ENCODE measurements at regions not wholly inside any gene's neighbourhood (a gene's known extent, or its start where the extent isn't known, plus 50 kb on each side); places are given as distances from the start of the nearest gene placed in this dataset.
"Not testable (repeated sequence)": the region's sequence is repeated elsewhere in the genome, so short reads cannot be mapped to it uniquely, and the experiment has no call there.

GRCh38 chr17:56694825-56695224 lies 101.3 kb downstream of the NOG start:
- DNase-seq, result no peak

- no peak for DNase-seq
Measured at GRCh38 chr17:56697190-56697589, 103.7 kb downstream of the NOG start.

GRCh38 chr17:56699186-56699894 lies 105.8 kb downstream of the NOG start:
- no peak for DNase-seq

- DNase-seq, result no peak
Measured at GRCh38 chr17:56700919-56701420, 107.5 kb downstream of the NOG start.

- DNase-seq, result no peak
Measured at GRCh38 chr17:56707312-56708219, 114.1 kb downstream of the NOG start.

- no peak for DNase-seq
Measured at GRCh38 chr17:56708220-56708558, 114.7 kb downstream of the NOG start.

- no peak for DNase-seq
Measured at GRCh38 chr17:56708670-56709410, 115.3 kb downstream of the NOG start.

- no peak for DNase-seq
Measured at GRCh38 chr17:56710986-56711385, 117.5 kb downstream of the NOG start.

- peak; percentile 85 for DNase-seq
Measured at GRCh38 chr17:56715613-56716357, 117.9 kb downstream of the C17orf67 start.

GRCh38 chr17:56717471-56717870 lies 116.2 kb downstream of the C17orf67 start:
- no peak for DNase-seq

- no peak for DNase-seq
Measured at GRCh38 chr17:56718515-56718914, 115.2 kb downstream of the C17orf67 start.

GRCh38 chr17:56723421-56723820 lies 110.3 kb downstream of the C17orf67 start:
- DNase-seq, result no peak

GRCh38 chr17:56724664-56725063 lies 109.1 kb downstream of the C17orf67 start:
- DNase-seq, result no peak

- no peak for DNase-seq
Measured at GRCh38 chr17:56725144-56725543, 108.6 kb downstream of the C17orf67 start.

GRCh38 chr17:56727876-56728617 lies 105.7 kb downstream of the C17orf67 start:
- no peak for DNase-seq

- DNase-seq, result not testable (repeated sequence)
Measured at GRCh38 chr17:56731096-56731495, 102.6 kb downstream of the C17orf67 start.

- DNase-seq, result no peak
Measured at GRCh38 chr17:56733833-56734232, 99.9 kb downstream of the C17orf67 start.

- DNase-seq, result no peak
Measured at GRCh38 chr17:56735842-56736241, 97.9 kb downstream of the C17orf67 start.

GRCh38 chr17:56737421-56738161 lies 96.1 kb downstream of the C17orf67 start:
- DNase-seq, result no peak

- DNase-seq, result no peak
Measured at GRCh38 chr17:56739376-56739775, 94.3 kb downstream of the C17orf67 start.

GRCh38 chr17:56739776-56740175 lies 93.9 kb downstream of the C17orf67 start:
- DNase-seq, result no peak

Data from activated CD8-positive, alpha-beta memory T cell treated with anti-CD3 and anti-CD28 coated beads, Interleukin-2, amount 50 U/mL, for 48 hours (primary cell).